ENCODE measurements at regions not wholly inside any gene's neighbourhood (a gene's known extent, or its start where the extent isn't known, plus 50 kb on each side); places are given as distances from the start of the nearest gene placed in this dataset.

- TF ChIP-seq ZBTB33 (IDR thresholded peaks at IDR 0.05; ENCODE audit: extremely low read depth, insufficient replicate concordance, low read length) = no peak
- TF ChIP-seq CBX3 (IDR thresholded peaks at IDR 0.05; ENCODE audit: low read depth) = no peak
- TF ChIP-seq ELF1 (IDR thresholded peaks at IDR 0.05; ENCODE audit: borderline replicate concordance, low read depth) = no peak
- no peak for TF ChIP-seq FOSL1 (IDR thresholded peaks at IDR 0.05; ENCODE audit: low read depth)
- TF ChIP-seq CEBPB (IDR thresholded peaks at IDR 0.05; ENCODE audit: low read depth) = no peak
Observed at GRCh38 chr10:78961760-78962159, 107.0 kb upstream of the ZMIZ1 start (continued).

- ATAC-seq = no peak
- H4K20me1 ChIP-seq (ENCODE audit: insufficient read depth) = no peaks in the 10 kb centered on the region
- no peak overlapping the region for H3K9ac ChIP-seq (ENCODE audit: low read length)
- BruUV-seq (replicated peaks) = no TSS peak
- ChIA-PET RAD21 (ENCODE audit: low non-redundant PET in 1 of 2, low total read pairs in 2 of 2, uncharacterized antibody in 2 of 2, unreplicated experiment in 2 of 2) (no interaction called here), POLR2A (interaction anchor here (3.3 kb wide), 1 partner anchor 10 kb away, joined by 20 read pairs; no protein-coding TSS in a partner anchor), CTCF (interaction anchor here (2.3 kb wide), 2 partner anchors 11 kb away, joined by 9 to 13 read pairs; no protein-coding TSS in a partner anchor)
- H3K27me3 ChIP-seq (ENCODE audit: insufficient read depth, low read length) = no peaks in the 10 kb centered on the region
- H2AFZ ChIP-seq (ENCODE audit: low read depth, low read length, poor library complexity, severe bottlenecking) = no peak overlapping the region
- no peak overlapping the region; the same call in 1 of the 2 replicates for H3K27ac ChIP-seq (ENCODE audit: low read depth, low read length)
- H3K9me2 ChIP-seq (ENCODE audit: insufficient read depth) = no peaks in the 10 kb centered on the region
- H3K4me3 ChIP-seq (replicated peaks in 1 of 2; ENCODE audit: low read depth in 1 of 2, low read length in 2 of 2) = no peak overlapping the region
- intact Hi-C loops (cut with micrococcal nuclease) = no loop called here
- H3K36me3 ChIP-seq (ENCODE audit: control insufficient read depth in 1 of 2, insufficient read depth in 2 of 2, low read length in 2 of 2) = no peaks in the 10 kb centered on the region
- no peak for DNase-seq (ENCODE audit: low read depth, low spot score)
- H3K4me2 ChIP-seq (ENCODE audit: low read length) = no peak overlapping the region
- H3K9me3 ChIP-seq (ENCODE audit: control insufficient read depth in 1 of 2, insufficient read depth in 1 of 2, low read depth in 1 of 2, low read length in 2 of 2) = no peaks in the 10 kb centered on the region
- peaks cover 25 to 72% of the 10 kb centered on the region in 2 experiments for H3K4me1 ChIP-seq (ENCODE audit: control insufficient read depth in 1 of 2, insufficient read depth in 2 of 2, low read length in 2 of 2)
- no peaks in the 10 kb centered on the region for H3K79me2 ChIP-seq (ENCODE audit: insufficient read depth, low read length)
- TF ChIP-seq ATF3 (IDR thresholded peaks at IDR 0.05) = no peak
- TF ChIP-seq SRF (IDR thresholded peaks at IDR 0.05; ENCODE audit: low read depth) = no peak
- TF ChIP-seq RAD21 (IDR thresholded peaks at IDR 0.05; ENCODE audit: low read depth) = no peak
- no peak for TF ChIP-seq SIN3A (IDR thresholded peaks at IDR 0.05; ENCODE audit: low read depth)
- TF ChIP-seq FOSL1 (IDR thresholded peaks at IDR 0.05; ENCODE audit: low read depth) = no peak
- no peak for TF ChIP-seq ZBTB33 (IDR thresholded peaks at IDR 0.05; ENCODE audit: extremely low read depth, insufficient replicate concordance, low read length)
- TF ChIP-seq MAX (IDR thresholded peaks at IDR 0.05) = no peak
- TF ChIP-seq SP1 (IDR thresholded peaks at IDR 0.05; ENCODE audit: low read depth) = no peak
- TF ChIP-seq CEBPB (IDR thresholded peaks at IDR 0.05; ENCODE audit: low read depth) = no peak
- TF ChIP-seq JUND (IDR thresholded peaks at IDR 0.05) = no peak
- no peak for TF ChIP-seq EGR1 (IDR thresholded peaks at IDR 0.05; ENCODE audit: low read depth)
- no peak for TF ChIP-seq EZH2phosphoT487 (IDR thresholded peaks at IDR 0.05; ENCODE audit: borderline replicate concordance)
- TF ChIP-seq CBX3 (IDR thresholded peaks at IDR 0.05; ENCODE audit: low read depth) = no peak
- TF ChIP-seq TCF7L2 (IDR thresholded peaks at IDR 0.05; ENCODE audit: borderline replicate concordance, extremely low read depth, insufficient read depth, insufficient read length) = no peak
- TF ChIP-seq POLR2A (IDR thresholded peaks at IDR 0.05; ENCODE audit: borderline replicate concordance, extremely low read depth, insufficient read depth, insufficient read length) = no peak
Observed at GRCh38 chr10:78963074-78964034, 105.4 kb upstream of the ZMIZ1 start.

Data from HCT116 (cell line).